ENCODE measurements at regions not wholly inside any gene's neighbourhood (a gene's known extent, or its start where the extent isn't known, plus 50 kb on each side); places are given as distances from the start of the nearest gene placed in this dataset.

DNA sequence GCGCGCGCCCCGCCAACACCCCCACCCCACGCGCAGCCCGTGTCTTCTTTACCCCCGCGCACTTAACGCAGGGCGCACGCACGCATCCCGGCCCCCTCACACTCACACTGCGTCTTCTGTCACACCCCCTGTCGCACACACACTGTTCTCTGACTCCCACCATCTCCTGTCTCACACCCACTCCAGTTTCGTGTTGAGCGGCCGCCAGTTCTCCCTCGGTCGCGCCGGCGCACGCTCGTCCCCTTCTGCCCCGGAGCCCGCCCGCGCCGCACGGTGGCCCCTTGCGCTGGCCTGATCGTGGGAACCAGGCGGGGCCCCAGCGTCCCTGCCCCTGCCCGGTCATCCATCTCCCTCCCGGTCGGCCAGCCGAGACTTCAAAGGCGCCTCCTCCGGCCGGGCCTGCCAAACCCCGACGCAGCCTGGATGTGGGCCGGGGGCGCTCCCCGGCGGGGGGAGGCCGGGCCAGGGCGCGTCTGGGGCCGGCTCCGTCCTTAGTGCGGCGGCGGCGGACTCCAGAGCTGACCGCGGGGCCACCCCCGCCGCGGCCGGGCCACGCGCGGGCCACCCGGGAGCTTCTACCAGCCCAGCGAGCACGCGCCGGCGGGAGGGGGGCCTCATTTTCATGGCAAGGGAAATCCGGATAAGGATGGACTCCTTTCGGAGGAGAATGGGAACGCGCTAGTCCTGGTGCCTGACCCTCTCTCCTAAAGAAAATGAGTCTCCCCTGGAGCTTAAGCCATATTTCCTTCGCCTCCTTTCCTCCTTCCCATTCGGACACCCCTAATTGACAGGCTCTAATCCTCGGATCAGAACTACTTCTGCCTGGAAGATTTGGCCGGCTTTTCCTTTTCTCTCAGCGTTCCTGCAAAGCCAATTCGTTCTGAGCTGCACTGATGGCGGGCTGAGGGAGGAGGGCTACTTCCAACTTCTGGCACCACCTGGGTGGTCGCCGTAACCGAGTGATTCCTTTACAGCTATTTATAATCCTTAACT lies 82.0 kb upstream of the HMGA2 start:
- TF ChIP-seq, protein P1, sequence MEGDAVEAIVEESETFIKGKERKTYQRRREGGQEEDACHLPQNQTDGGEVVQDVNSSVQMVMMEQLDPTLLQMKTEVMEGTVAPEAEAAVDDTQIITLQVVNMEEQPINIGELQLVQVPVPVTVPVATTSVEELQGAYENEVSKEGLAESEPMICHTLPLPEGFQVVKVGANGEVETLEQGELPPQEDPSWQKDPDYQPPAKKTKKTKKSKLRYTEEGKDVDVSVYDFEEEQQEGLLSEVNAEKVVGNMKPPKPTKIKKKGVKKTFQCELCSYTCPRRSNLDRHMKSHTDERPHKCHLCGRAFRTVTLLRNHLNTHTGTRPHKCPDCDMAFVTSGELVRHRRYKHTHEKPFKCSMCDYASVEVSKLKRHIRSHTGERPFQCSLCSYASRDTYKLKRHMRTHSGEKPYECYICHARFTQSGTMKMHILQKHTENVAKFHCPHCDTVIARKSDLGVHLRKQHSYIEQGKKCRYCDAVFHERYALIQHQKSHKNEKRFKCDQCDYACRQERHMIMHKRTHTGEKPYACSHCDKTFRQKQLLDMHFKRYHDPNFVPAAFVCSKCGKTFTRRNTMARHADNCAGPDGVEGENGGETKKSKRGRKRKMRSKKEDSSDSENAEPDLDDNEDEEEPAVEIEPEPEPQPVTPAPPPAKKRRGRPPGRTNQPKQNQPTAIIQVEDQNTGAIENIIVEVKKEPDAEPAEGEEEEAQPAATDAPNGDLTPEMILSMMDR (IDR thresholded peaks at IDR 0.05) = no peak
- TF ChIP-seq POLR2A (IDR thresholded peaks at IDR 0.05) = no peak

All from uterus (tissue), 2 donors.